Thymus (tissue), 11 donors: ENCODE measurements at regions not wholly inside any gene's neighbourhood (a gene's known extent, or its start where the extent isn't known, plus 50 kb on each side); places are given as distances from the start of the nearest gene placed in this dataset.
"Not testable (repeated sequence)": the region's sequence is repeated elsewhere in the genome, so short reads cannot be mapped to it uniquely, and the experiment has no call there.

Experiments
- DNase-seq, 9 donors: peaks; one replicate each; pipeline ENCODE4 v3.0.0-alpha.2; 2013; ENCODE audit warnings: low spot score in 9 of 9, low read depth in 6 of 9, missing footprints in 1 of 9
- H3K27ac ChIP-seq, 2 donors: one replicate each; pipeline ENCODE4 v1.5.1; 2013; ENCODE audit warnings: control low read depth in 1 of 2, low read depth in 1 of 2, low read length in 1 of 2, mild to moderate bottlenecking in 1 of 2, moderate library complexity in 1 of 2
- H3K27me3 ChIP-seq, 2 donors: one replicate each; pipeline ENCODE4 v1.5.1; 2013; ENCODE audit warnings: low read length in 1 of 2; ENCODE audit not compliant: control insufficient read depth in 2 of 2, insufficient read depth in 1 of 2
- H3K36me3 ChIP-seq, 2 donors: one replicate each; pipeline ENCODE4 v1.5.1; 2013; ENCODE audit warnings: low read length in 1 of 2, mild to moderate bottlenecking in 1 of 2, moderate library complexity in 1 of 2; ENCODE audit not compliant: control insufficient read depth in 2 of 2, insufficient read depth in 2 of 2
- H3K4me1 ChIP-seq, 2 donors: one replicate each; pipeline ENCODE4 v1.5.1; 2013; ENCODE audit warnings: low read length in 2 of 2; ENCODE audit not compliant: control insufficient read depth in 2 of 2, insufficient read depth in 2 of 2
- H3K4me3 ChIP-seq, 2 donors: one replicate each; pipeline ENCODE4 v1.5.1; 2013; ENCODE audit warnings: low read length in 2 of 2, control low read depth in 1 of 2, mild to moderate bottlenecking in 1 of 2
- H3K9me3 ChIP-seq, 2 donors: one replicate each; pipeline ENCODE4 v1.5.1; 2013; ENCODE audit warnings: low read length in 1 of 2, mild to moderate bottlenecking in 1 of 2; ENCODE audit not compliant: control insufficient read depth in 2 of 2, insufficient read depth in 1 of 2
- WGBS: extraction: QIAGEN DNeasy Blood & Tissue Kit; methylation state at CpG from one replicate; pipeline ENCODE4 v1.1.7; 2013; 5-methylcytosine and 5-hydroxymethylcytosine counted together
- donor health status: healthy.

DNA sequence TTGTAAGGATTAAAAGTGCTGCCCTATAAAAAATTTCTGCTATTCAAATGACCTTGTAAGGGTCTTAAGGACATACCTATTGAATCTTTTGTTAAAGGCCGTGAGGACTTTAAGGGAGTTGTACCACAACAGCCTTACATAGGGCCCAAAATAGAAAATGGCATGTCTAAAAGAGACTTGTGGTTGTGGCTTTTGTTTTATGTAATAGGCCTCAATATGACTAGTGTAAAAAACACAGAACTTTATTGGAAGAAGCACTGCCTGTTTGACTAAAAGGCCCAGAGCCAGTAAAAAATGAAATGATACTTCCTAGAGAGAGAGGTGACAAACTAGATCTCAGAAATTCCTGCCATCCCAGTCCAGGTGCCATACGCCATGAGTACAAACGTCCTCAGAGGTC lies 286.6 kb downstream of the SEMA3D start:
- no peaks in the 10 kb centered on the region for H3K9me3 ChIP-seq
- no peak overlapping the region for H3K27ac ChIP-seq
- H3K36me3 ChIP-seq: no peaks in the 10 kb centered on the region
- DNase-seq: no peak
- 74% methylated on average over 3 of the region's 3 CpGs for WGBS
- no peak overlapping the region for H3K4me3 ChIP-seq
- H3K27me3 ChIP-seq: no peaks in the 10 kb centered on the region
- no peaks in the 10 kb centered on the region for H3K4me1 ChIP-seq

DNA sequence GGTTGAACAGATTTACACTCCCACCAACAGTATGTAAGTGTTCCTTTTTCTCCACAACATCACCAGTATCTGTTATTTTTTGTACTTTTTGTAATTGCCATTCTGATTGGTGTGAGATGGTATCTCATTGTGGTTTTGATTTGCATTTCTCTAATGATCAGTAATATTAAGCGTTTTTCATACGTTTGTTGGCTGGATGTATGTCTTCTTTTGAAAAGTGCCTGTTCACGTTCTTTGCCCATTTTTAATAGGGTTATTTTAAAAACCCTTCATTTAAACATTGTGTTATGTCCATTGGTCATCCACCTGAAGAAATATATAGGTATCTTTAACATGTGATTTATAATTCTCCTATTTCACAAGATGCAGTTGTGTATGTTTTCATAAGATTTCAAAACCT lies 291.3 kb downstream of the SEMA3D start:
- WGBS: 96% methylated on average over 3 of the region's 3 CpGs

DNA sequence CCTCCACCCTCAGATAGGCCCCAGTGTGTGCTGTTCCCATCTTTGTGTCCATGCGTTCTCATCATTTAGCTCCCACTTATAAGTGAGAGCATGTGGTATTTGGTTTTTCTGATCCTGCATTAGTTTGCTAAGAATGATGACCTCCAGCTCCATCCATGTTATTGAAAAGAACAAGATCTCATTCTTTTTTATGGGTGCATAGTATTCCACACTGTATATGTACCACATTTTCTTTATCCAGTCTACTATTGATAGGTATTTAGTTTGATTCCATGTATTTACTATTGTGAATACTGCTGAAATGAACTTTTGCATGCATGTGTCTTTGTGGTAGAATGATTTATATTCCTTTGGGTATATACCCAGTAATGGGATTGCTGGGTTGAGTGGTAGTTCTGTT lies 303.3 kb downstream of the SEMA3D start:
- H3K36me3 ChIP-seq, H3K9me3 ChIP-seq, H3K27ac ChIP-seq, DNase-seq, H3K27me3 ChIP-seq, H3K4me1 ChIP-seq, H3K4me3 ChIP-seq: not testable (repeated sequence)
- WGBS: 98% methylated on average over 1 of the region's 1 CpG

More for the DNA sequence above, 291.3 kb downstream of the SEMA3D start:
- Histone ChIP-seq H3K27ac (no peak overlapping the region), H3K4me3 (no peak overlapping the region), H3K36me3 (no peaks in the 10 kb centered on the region), H3K9me3 (no peaks in the 10 kb centered on the region), H3K27me3 (no peaks in the 10 kb centered on the region), H3K4me1 (no peaks in the 10 kb centered on the region)
- no peak for DNase-seq

DNA sequence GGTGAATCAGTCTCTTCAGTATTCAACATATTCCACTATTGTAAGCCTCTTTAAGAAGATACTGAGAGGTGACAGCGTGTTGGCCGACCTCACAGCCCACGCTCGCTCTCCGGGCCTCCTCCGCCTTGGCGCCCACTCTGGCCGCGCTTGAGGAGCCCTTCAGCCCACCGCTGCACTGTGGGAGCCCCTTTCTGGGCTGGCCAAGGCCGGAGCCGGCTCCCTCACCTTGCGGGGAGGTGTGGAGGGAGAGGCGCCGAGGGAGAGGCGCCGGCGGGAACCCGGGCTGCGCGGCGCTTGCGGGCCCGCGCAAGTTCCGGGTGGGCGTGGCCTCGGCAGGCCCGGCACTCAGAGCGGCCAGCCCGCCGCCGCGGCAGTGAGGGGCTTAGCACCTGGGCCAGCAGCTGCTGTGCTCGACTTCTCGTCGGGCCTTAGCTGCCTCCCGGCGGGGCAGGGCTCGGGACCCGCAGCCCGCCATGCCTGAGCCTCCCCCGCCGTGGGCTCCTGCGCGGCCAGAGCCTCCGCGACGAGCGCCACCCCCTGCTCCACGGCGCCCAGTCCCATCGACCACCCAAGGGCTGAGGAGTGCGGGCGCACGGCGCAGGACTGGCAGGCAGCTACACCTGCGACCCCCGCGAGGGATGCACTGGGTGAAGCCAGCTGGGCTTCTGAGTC lies 306.4 kb downstream of the SEMA3D start:
- not testable (repeated sequence) for H3K4me1 ChIP-seq
- WGBS: 98% methylated on average over 60 of the region's 60 CpGs

DNA sequence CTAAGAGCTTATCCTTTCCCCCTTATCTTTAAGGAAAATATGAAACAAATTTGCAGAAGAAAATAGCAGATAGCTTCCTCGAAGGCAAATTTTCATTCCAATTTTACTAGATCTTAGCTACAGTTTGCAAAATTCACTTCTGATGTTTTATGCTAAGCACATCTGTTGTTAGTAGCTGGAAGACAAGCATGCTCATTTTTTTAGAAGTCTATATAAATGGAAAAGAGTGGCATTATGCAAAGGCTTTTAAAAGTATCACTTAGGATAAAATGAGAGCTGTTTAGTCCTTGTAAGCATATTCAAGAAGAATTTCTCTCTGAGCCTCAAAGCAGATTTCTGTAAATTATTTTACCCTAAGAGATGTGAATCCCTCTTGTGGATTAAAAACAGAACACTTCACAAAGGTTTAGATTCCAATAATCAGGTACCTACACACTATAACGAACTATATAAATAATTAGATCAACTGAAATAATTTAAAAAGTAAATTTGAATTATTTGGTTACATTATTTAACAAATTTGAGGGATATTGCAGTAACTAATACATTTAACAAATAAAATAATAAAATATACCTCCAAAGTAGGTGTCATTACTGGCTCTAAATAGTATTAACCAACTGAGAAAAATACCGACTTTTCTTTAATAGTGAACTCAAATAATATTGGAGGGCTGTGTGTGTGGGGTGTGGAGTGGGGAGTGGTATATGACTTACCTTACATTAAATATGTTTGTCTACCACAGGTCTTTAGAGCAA lies 307.1 kb downstream of the SEMA3D start:
- H3K4me3 ChIP-seq: no peak overlapping the region
- DNase-seq: no peak
- H3K27ac ChIP-seq: no peak overlapping the region
- no peaks in the 10 kb centered on the region for H3K36me3 ChIP-seq
- no peaks in the 10 kb centered on the region for H3K27me3 ChIP-seq
- no peaks in the 10 kb centered on the region for H3K9me3 ChIP-seq
- H3K4me1 ChIP-seq: no peaks in the 10 kb centered on the region
- WGBS: 90% methylated on average over 3 of the region's 3 CpGs

More for the DNA sequence above, 306.4 kb downstream of the SEMA3D start:
- H3K27ac ChIP-seq, H3K4me3 ChIP-seq, DNase-seq, H3K36me3 ChIP-seq, H3K9me3 ChIP-seq, H3K27me3 ChIP-seq: not testable (repeated sequence)

DNA sequence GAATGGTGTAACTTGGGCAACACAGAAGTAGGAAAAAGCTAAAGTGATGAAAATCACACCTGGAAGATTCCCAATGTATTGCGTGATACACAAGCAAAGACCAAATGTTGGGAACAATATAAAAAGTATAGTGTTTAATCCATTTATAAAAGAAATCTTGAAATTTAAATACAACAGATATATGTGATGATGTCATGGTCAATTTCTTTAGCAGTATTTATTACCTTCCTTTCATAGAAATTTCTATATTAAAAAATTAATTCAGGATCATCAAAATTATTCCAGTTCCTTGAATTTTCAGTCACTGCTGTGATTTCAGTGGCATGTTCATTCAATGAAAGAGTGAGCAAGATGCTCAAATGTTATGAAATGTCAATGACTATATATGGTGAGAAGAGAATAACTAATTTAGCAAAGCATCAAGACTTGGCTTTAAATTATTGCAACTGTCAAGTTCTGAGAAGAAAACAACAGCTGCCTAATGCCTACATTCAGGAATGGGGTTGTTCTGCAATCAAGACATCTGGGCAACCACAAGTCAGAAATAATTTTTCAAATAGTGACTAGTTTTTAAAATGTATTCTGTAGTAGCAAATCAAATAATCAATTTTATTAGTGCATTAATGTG lies 308.8 kb downstream of the SEMA3D start:
- WGBS: 99% methylated on average over 1 of the region's 1 CpG
- H3K4me3 ChIP-seq: no peak overlapping the region
- no peaks in the 10 kb centered on the region for H3K27me3 ChIP-seq
- no peaks in the 10 kb centered on the region for H3K36me3 ChIP-seq
- H3K9me3 ChIP-seq: no peaks in the 10 kb centered on the region
- no peaks in the 10 kb centered on the region for H3K4me1 ChIP-seq
- DNase-seq: no peak
- H3K27ac ChIP-seq: no peak overlapping the region

DNA sequence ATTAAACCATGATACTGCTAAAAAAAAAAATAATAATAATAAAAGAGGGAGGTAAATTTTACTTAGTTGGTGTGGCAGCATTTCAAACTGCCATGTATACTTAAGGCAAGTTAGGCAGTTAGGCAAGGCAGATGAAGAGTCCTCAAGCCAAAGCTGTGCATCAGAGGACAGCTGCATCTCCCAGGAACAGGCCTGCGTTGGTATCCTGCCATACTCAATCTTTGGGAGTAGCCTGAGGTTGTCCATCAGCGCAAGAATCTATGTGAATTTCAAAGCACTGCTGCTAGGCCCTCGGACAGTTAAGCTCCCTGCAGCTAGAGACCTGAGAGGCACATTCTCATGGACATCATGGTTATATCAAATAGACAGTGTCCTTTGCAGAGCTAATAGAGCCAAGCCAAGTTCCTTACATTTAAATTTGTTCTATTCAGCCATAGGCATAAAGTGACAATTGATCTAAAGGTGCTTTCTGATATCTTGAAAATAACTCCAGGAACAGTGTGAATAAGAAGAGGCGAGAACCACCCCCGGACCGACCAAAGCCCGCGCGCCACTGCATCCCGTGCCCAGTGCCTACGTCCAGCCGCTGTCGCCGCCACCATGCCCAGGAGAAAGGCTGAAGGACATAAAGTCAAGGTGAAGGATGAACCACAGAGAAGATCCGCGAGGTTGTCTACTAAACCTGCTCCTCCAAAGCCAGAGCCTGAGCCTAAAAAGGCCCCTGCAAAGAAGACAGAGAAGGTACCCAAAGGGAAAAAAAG lies 310.6 kb downstream of the SEMA3D start:
- Histone ChIP-seq H3K4me3 (no peak overlapping the region), H3K4me1 (no peaks in the 10 kb centered on the region), H3K27ac (no peak overlapping the region), H3K36me3 (no peaks in the 10 kb centered on the region), H3K27me3 (no peaks in the 10 kb centered on the region), H3K9me3 (no peaks in the 10 kb centered on the region)
- DNase-seq: no peak
- 97% methylated on average over 16 of the region's 16 CpGs for WGBS

DNA sequence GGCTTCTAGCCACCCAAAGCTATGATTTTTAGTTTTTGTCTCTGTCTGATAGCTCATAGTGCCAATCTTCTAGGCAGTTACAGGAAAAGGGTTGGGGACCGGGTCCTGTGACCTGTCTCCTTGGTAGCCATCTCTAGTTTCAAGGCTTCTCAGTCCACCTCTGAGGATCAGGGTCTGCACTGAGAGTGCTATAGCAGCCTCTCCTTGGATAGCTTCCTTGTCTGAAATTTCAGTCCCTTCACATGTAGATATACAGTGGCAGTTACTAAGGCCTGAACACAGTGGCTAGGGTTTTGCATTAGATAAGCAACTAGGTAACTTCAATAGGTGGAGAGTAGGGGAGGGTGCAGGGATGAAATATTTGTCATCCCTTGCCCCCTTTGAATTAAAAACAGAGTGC lies 321.3 kb downstream of the SEMA3D start:
- Histone ChIP-seq H3K27ac (no peak overlapping the region), H3K27me3 (no peaks in the 10 kb centered on the region), H3K36me3 (no peaks in the 10 kb centered on the region), H3K4me1 (no peaks in the 10 kb centered on the region), H3K4me3 (no peak overlapping the region), H3K9me3 (peaks cover 0 to 6% of the 10 kb centered on the region in 2 donors)
- DNase-seq: no peak
- 96% methylated on average over 1 of the region's 1 CpG for WGBS

DNA sequence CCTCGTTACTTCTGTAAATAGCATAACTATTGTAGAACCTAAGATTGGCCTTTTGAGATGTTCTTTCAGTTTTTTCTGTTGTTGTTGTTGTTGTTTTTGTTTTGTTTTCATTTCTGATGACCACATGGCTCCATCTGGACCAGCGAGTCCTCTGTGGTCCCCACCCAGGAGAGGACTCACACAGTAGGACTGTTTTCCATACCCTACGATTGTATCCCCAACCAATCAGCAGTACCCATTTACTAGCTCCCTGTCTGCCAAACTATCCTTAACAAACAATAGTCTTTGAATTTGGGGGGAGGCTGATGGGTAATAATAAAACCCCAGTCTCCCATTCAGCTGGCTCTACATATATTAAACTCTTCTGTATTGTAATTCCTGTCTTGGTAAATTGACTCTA lies 329.5 kb downstream of the SEMA3D start:
- no peaks in the 10 kb centered on the region for H3K4me1 ChIP-seq
- WGBS: 88% methylated on average over 3 of the region's 3 CpGs

More for the DNA sequence above, 329.5 kb downstream of the SEMA3D start:
- no peak overlapping the region for H3K27ac ChIP-seq
- no peaks in the 10 kb centered on the region for H3K36me3 ChIP-seq
- DNase-seq: no peak
- no peaks in the 10 kb centered on the region for H3K27me3 ChIP-seq
- peaks cover 0 to under 1% of the 10 kb centered on the region in 2 donors for H3K9me3 ChIP-seq
- no peak overlapping the region for H3K4me3 ChIP-seq
